HFF-Myc (cell line): ENCODE measurements at regions not wholly inside any gene's neighbourhood (a gene's known extent, or its start where the extent isn't known, plus 50 kb on each side); places are given as distances from the start of the nearest gene placed in this dataset.

ENCODE experiments used
- DNase-seq: peaks from one replicate; pipeline ENCODE4 v3.0.0-alpha.2; 2011; ENCODE audit warnings: low read depth; ENCODE audit errors: extremely low read depth
- H3K4me3 ChIP-seq: replicated peaks from 2 replicates; pipeline ENCODE4 v1.5.1; 2011; ENCODE audit warnings: low read depth, mild to moderate bottlenecking, control low read depth, low read length
- TF ChIP-seq, protein P1 (sequence below): IDR thresholded peaks from 2 replicates; pipeline ENCODE4 v1.5.1; 2012; ENCODE audit warnings: mild to moderate bottlenecking, low read depth, low read length, control low read depth; ENCODE audit errors: missing control alignments

DNA sequence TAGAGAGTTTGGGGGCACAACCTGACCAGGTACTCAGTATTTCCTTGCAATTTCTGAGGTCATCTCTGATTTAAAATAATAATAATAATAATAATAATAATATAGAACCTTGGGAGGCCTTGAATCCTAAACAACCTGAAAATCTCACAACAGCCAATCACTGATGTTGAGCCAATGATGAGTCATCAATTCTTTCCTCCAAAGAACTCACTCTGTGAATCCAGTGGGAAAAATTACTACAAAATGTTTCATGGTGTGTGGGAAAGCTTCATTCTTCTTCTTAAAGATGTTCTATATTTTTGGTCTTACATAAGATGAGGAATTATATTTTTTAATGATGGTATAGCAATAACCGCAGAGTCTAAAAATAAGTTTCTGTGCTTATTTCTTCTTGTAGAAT lies 594.6 kb downstream of the EFNB2 start:
- TF ChIP-seq, protein P1, sequence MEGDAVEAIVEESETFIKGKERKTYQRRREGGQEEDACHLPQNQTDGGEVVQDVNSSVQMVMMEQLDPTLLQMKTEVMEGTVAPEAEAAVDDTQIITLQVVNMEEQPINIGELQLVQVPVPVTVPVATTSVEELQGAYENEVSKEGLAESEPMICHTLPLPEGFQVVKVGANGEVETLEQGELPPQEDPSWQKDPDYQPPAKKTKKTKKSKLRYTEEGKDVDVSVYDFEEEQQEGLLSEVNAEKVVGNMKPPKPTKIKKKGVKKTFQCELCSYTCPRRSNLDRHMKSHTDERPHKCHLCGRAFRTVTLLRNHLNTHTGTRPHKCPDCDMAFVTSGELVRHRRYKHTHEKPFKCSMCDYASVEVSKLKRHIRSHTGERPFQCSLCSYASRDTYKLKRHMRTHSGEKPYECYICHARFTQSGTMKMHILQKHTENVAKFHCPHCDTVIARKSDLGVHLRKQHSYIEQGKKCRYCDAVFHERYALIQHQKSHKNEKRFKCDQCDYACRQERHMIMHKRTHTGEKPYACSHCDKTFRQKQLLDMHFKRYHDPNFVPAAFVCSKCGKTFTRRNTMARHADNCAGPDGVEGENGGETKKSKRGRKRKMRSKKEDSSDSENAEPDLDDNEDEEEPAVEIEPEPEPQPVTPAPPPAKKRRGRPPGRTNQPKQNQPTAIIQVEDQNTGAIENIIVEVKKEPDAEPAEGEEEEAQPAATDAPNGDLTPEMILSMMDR = no peak
- no peak overlapping the region for H3K4me3 ChIP-seq
- no peak for DNase-seq

DNA sequence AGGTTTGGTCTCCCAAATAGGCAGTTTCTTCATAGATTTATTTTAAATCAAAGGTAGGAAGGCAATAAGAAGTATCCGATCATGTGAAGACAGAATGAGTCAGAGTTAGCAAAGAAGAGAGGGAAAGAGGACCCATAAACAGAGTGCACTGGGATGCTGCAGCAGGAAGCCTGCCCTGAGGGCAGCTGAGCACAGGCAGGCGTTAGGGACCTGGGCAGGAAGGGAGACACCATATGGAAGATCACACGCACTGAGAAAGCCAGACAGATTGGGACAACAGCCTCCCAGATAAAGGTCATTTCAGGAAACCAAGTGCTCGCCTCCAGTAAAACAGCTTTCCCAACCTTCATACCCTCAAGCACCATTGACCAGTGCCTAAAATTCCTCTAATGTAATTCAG lies 598.0 kb downstream of the EFNB2 start:
- TF ChIP-seq, protein P1 = no peak

DNA sequence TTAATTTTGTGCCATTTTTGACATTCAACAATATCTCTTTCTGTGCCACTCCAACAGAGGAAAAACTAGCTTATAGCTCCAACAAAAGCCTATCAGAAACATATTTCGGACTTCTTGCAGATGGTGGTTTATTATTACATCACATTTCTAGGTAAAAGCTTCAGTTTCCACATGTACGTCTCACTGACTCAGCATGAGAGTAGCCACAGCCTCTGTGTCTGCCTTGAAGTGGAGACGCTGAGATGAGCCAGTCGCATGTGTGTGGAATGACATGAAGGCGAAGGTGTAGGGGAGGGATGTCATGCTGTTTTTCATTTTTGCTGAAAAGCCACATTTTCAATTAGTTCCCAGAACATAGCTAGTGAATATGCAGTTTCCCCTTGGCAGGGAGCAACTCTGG lies 598.6 kb downstream of the EFNB2 start:
- no peak overlapping the region for H3K4me3 ChIP-seq
- no peak for DNase-seq
- TF ChIP-seq, protein P1 = no peak

More for the DNA sequence above, 598.0 kb downstream of the EFNB2 start:
- H3K4me3 ChIP-seq = no peak overlapping the region
- DNase-seq = peak; percentile 29

DNA sequence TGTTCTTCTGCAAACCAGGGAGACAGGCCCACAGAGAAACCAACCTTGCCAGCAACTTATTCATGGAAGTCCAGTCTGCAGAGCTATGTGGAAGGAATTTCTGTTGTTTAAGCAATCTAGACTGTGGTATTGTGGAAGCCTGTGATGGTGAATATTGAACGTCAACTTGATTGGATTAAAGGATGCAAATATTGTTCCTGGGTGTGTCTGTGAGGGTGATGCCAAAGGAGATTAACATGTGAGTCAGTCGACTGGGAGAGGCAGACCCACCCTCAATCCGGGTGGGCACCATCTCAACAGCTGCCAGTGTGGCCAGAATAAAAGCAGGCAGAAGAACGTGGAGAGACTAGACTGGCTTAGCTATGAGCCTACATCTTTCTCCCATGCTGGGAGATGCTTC lies 606.0 kb downstream of the EFNB2 start:
- no peak for DNase-seq
- H3K4me3 ChIP-seq = no peak overlapping the region
- TF ChIP-seq, protein P1 = no peak

DNA sequence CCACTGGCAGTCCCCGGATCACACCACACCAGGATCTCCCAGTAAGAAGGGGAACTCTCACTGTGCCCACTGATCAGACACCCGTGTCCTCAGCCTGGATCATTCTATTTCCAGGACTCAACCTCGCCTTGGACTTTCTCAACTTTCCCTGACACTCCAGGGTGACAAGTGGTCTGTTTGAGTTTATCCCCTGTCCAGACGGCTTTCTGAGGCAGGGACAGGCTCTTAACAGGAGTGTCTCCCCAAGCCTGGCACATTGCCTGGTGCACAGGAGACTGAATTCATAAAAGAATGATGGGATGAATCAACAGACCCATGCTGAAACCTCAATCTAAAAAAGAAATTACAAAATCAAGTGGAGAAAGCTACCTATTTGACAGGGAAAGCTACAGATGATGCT lies 606.6 kb downstream of the EFNB2 start:
- no peak for DNase-seq
- H3K4me3 ChIP-seq = no peak overlapping the region
- TF ChIP-seq, protein P1 = no peak

DNA sequence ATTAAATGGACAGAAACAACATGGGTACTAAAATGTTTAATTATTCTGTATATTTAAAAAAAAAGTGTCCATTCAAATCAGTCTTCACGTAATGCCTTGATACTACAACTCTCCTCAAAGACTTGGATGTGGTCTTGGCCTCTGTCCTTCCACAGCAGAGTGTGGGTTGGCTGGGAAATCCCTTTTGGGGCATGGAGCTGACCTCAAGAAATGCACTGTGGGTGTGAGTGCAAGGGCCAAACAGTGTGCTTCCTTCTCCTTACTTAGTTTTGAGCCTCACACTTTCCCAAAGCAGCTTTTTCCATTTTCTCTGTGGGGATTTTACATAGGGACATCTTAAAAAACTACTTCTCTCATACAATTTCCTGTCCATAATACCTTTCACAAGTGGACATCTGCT lies 607.4 kb downstream of the EFNB2 start:
- no peak overlapping the region for H3K4me3 ChIP-seq
- TF ChIP-seq, protein P1 = no peak
- no peak for DNase-seq

DNA sequence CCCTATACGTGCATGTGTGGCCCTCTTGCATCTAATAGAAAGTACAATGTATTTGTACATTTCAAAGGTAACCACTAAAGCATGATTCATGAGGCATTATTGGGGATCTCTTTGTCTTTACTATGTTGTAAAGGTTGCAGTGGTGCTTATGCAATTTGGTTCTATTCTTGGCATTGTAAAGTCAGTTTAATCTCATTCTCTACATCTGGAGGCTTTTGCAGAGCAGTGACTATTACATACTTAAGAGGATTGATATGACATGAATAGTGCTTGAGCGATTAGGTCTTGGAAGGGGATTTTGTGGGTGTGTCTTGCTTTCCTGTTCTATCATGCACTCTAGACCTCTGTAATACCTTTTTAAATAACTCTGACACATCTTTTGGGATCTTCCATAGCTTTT lies 610.0 kb downstream of the EFNB2 start:
- no peak for DNase-seq
- H3K4me3 ChIP-seq = no peak overlapping the region
- TF ChIP-seq, protein P1 = no peak
